ENCODE measurements at regions not wholly inside any gene's neighbourhood (a gene's known extent, or its start where the extent isn't known, plus 50 kb on each side); places are given as distances from the start of the nearest gene placed in this dataset.
"Not testable (repeated sequence)": the region's sequence is repeated elsewhere in the genome, so short reads cannot be mapped to it uniquely, and the experiment has no call there.

- no peak for DNase-seq (ENCODE audit: low spot score)
Measured at GRCh38 chr14:24744641-24745040, 110.7 kb upstream of the GZMB start.

- no peak for DNase-seq (ENCODE audit: low spot score)
Measured at GRCh38 chr14:24741871-24742270, 107.9 kb upstream of the GZMB start.

- DNase-seq (ENCODE audit: low spot score), result no peak
Measured at GRCh38 chr14:24735984-24736630, 102.1 kb upstream of the GZMB start.

GRCh38 chr14:24734917-24735500 is 101.0 kb upstream of the GZMB start:
- DNase-seq (ENCODE audit: low spot score), result peak; percentile 87

- DNase-seq (ENCODE audit: low spot score), result no peak
Measured at GRCh38 chr14:24726480-24726879, 92.5 kb upstream of the GZMB start.

GRCh38 chr14:24725311-24725710 is 91.3 kb upstream of the GZMB start:
- no peak for DNase-seq (ENCODE audit: low spot score)

GRCh38 chr14:24721775-24722174 is 87.8 kb upstream of the GZMB start:
- DNase-seq (ENCODE audit: low spot score), result no peak

GRCh38 chr14:24715239-24715638 is 81.2 kb upstream of the GZMB start:
- no peak for DNase-seq (ENCODE audit: low spot score)

GRCh38 chr14:24713404-24713803 is 79.4 kb upstream of the GZMB start:
- no peak for DNase-seq (ENCODE audit: low spot score)

GRCh38 chr14:24712909-24713308 is 78.9 kb upstream of the GZMB start:
- no peak for DNase-seq (ENCODE audit: low spot score)

GRCh38 chr14:24712374-24712773 is 78.4 kb upstream of the GZMB start:
- no peak for DNase-seq (ENCODE audit: low spot score)

- DNase-seq (ENCODE audit: low spot score), result peak; percentile 62
Measured at GRCh38 chr14:24710403-24711112, 76.6 kb upstream of the GZMB start.

- no peak for DNase-seq (ENCODE audit: low spot score)
Measured at GRCh38 chr14:24708684-24709083, 74.7 kb upstream of the GZMB start.

GRCh38 chr14:24706351-24706750 is 72.4 kb upstream of the GZMB start:
- DNase-seq (ENCODE audit: low spot score), result no peak

- no peak for DNase-seq (ENCODE audit: low spot score)
Measured at GRCh38 chr14:24705840-24706239, 71.8 kb upstream of the GZMB start.

GRCh38 chr14:24701062-24701461 is 67.1 kb upstream of the GZMB start:
- no peak for DNase-seq (ENCODE audit: low spot score)

GRCh38 chr14:24700511-24700910 is 66.5 kb upstream of the GZMB start:
- DNase-seq (ENCODE audit: low spot score), result no peak

GRCh38 chr14:24699052-24699451 is 65.1 kb upstream of the GZMB start:
- no peak for DNase-seq (ENCODE audit: low spot score)

GRCh38 chr14:24696280-24696920 is 62.4 kb upstream of the GZMB start:
- DNase-seq (ENCODE audit: low spot score), result not testable (repeated sequence)

- no peak for DNase-seq (ENCODE audit: low spot score)
Measured at GRCh38 chr14:24695265-24696241, 61.6 kb upstream of the GZMB start.

- no peak for DNase-seq (ENCODE audit: low spot score)
Measured at GRCh38 chr14:24694680-24695079, 60.7 kb upstream of the GZMB start.
